ENCODE measurements at regions not wholly inside any gene's neighbourhood (a gene's known extent, or its start where the extent isn't known, plus 50 kb on each side); places are given as distances from the start of the nearest gene placed in this dataset.

DNA sequence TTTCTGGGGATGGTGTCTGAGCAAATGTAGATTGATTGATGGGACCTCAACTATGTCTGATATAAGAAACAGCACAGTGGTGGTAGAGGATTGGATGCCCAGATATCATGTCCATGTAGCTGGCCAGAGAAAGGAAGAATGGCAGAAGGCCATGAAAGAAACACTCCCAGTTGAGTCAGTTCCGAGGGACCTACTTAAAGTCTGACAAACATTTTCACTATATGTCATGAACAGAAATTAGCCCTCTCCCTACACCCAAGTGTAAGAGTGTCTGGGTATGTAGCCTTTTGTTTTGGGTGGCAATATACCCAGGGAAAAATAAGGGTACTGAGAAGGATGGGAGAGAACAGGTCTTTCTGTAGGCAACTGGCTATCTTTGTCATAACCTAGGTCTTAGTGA, 434.2 kb downstream of the BCKDHB start:
- no peak overlapping the region for H3K4me3 ChIP-seq (ENCODE audit: low read length in 3 of 3)
- H3K4me1 ChIP-seq (ENCODE audit: control insufficient read depth in 2 of 3, insufficient read depth in 2 of 3, low read depth in 1 of 3, low read length in 3 of 3) = no peaks in the 10 kb centered on the region
- H3K27me3 ChIP-seq (ENCODE audit: control insufficient read depth, insufficient read depth, low read length) = no peaks in the 10 kb centered on the region
- intact Hi-C loops (cut with DNase I) = no loop called here
- TF ChIP-seq CTCF (IDR thresholded peaks at IDR 0.05; ENCODE audit: borderline replicate concordance, extremely low read depth, insufficient read depth) = no peak
- H3K27ac ChIP-seq (ENCODE audit: low read depth in 2 of 2, low read length in 2 of 2) = no peak overlapping the region
- H3K9me3 ChIP-seq (ENCODE audit: control insufficient read depth in 2 of 3, insufficient read depth in 1 of 3, low read length in 3 of 3) = no peaks in the 10 kb centered on the region
- no peaks in the 10 kb centered on the region for H3K36me3 ChIP-seq (ENCODE audit: control insufficient read depth in 2 of 3, insufficient read depth in 3 of 3, low read length in 3 of 3)
- DNase-seq = no peak
- H3K9ac ChIP-seq (ENCODE audit: low read length in 3 of 3) = no peak overlapping the region
- FAIRE-seq = no peak

GRCh38 chr6:80537118-80537972, 430.9 kb downstream of the BCKDHB start:
- intact Hi-C loops (cut with DNase I) = no loop called here
- no peak for TF ChIP-seq CTCF (IDR thresholded peaks at IDR 0.05; ENCODE audit: borderline replicate concordance, extremely low read depth, insufficient read depth)
- FAIRE-seq (no peak), DNase-seq (no peak)
- Histone ChIP-seq H3K4me3 (ENCODE audit: low read length in 3 of 3) (no peak overlapping the region), H3K9me3 (ENCODE audit: control insufficient read depth in 2 of 3, insufficient read depth in 1 of 3, low read length in 3 of 3) (no peaks in the 10 kb centered on the region), H3K36me3 (ENCODE audit: control insufficient read depth in 2 of 3, insufficient read depth in 3 of 3, low read length in 3 of 3) (no peaks in the 10 kb centered on the region), H3K27ac (ENCODE audit: low read depth in 2 of 2, low read length in 2 of 2) (no peak overlapping the region), H3K4me1 (ENCODE audit: control insufficient read depth in 2 of 3, insufficient read depth in 2 of 3, low read depth in 1 of 3, low read length in 3 of 3) (no peaks in the 10 kb centered on the region), H3K27me3 (ENCODE audit: control insufficient read depth, insufficient read depth, low read length) (no peaks in the 10 kb centered on the region), H3K9ac (ENCODE audit: low read length in 3 of 3) (no peak overlapping the region)

DNA sequence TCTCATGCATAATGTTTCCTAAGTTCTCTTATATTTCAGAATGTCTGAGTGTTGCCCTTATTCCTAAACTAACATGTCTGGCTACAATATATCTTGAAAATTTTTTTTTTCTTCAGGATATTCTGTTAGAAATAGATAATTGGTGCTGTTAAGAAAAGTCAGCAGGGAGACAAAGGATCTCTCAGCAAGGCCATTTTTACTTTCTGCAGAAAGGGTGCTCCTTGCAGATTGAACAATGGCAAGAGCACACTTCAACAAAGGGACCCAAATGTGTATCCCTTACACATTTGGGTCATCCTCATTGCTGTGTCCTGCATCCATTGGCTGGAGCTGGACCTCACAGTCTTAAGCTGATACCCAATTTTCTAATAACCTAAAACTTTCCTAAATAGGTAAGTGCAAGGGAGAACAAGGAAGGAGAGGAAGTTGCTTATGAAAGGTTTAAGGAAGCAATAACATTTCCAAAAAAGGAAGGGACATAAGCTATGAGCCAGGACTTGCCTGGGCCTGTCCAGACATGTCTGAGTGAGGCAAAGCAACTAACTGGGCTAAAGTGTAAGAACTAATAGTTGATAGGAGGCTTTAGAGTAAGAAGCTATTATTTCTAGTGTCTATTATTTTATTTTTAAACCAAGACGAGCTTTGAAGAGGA, 429.6 kb downstream of the BCKDHB start:
- H3K27ac ChIP-seq (ENCODE audit: low read depth in 2 of 2, low read length in 2 of 2) = no peak overlapping the region
- H3K4me1 ChIP-seq (ENCODE audit: control insufficient read depth in 2 of 3, insufficient read depth in 2 of 3, low read depth in 1 of 3, low read length in 3 of 3) = no peaks in the 10 kb centered on the region
- no peak overlapping the region for H3K4me3 ChIP-seq (ENCODE audit: low read length in 3 of 3)
- TF ChIP-seq CTCF (IDR thresholded peaks at IDR 0.05; ENCODE audit: borderline replicate concordance, extremely low read depth, insufficient read depth) = no peak
- H3K36me3 ChIP-seq (ENCODE audit: control insufficient read depth in 2 of 3, insufficient read depth in 3 of 3, low read length in 3 of 3) = no peaks in the 10 kb centered on the region
- FAIRE-seq = no peak
- H3K9ac ChIP-seq (ENCODE audit: low read length in 3 of 3) = no peak overlapping the region
- intact Hi-C loops (cut with DNase I) = no loop called here
- DNase-seq = no peak
- H3K9me3 ChIP-seq (ENCODE audit: control insufficient read depth in 2 of 3, insufficient read depth in 1 of 3, low read length in 3 of 3) = no peaks in the 10 kb centered on the region
- no peaks in the 10 kb centered on the region for H3K27me3 ChIP-seq (ENCODE audit: control insufficient read depth, insufficient read depth, low read length)

All from kidney (tissue), 13 donors.